22Rv1 (cell line): ENCODE measurements at regions not wholly inside any gene's neighbourhood (a gene's known extent, or its start where the extent isn't known, plus 50 kb on each side); places are given as distances from the start of the nearest gene placed in this dataset.

Experiments
- ZFX ChIP-seq: fragments of 450-650 bp; IDR thresholded peaks from 2 replicates; pipeline ENCODE4 v1.6.1; 2017; ENCODE audit warnings: antibody characterized with exemption, borderline replicate concordance
- TF ChIP-seq, protein P1 (sequence below): fragments of 450-650 bp; IDR thresholded peaks from 2 replicates; pipeline ENCODE4 v1.5.1; 2017; ENCODE audit warnings: mild to moderate bottlenecking

DNA sequence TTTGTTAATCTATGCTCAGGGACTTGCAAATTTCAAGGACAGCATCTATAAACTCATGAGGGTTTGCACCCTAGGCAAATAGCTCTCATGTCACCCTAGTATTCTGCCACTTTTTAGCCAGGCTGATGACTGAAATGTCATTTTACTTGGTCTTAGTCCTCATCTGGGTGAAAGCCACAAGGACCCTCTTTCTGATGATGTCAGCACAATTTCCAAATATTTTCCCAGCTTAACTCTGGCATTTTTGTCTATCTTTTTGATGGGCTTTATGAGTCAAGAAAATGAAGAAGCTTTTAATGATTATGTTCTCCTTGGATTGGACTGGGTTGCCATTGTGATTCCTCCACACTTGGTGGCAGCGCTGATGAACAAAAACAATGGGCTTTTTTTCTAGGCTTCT is 420.1 kb upstream of the BTBD3 start:
- TF ChIP-seq, protein P1, sequence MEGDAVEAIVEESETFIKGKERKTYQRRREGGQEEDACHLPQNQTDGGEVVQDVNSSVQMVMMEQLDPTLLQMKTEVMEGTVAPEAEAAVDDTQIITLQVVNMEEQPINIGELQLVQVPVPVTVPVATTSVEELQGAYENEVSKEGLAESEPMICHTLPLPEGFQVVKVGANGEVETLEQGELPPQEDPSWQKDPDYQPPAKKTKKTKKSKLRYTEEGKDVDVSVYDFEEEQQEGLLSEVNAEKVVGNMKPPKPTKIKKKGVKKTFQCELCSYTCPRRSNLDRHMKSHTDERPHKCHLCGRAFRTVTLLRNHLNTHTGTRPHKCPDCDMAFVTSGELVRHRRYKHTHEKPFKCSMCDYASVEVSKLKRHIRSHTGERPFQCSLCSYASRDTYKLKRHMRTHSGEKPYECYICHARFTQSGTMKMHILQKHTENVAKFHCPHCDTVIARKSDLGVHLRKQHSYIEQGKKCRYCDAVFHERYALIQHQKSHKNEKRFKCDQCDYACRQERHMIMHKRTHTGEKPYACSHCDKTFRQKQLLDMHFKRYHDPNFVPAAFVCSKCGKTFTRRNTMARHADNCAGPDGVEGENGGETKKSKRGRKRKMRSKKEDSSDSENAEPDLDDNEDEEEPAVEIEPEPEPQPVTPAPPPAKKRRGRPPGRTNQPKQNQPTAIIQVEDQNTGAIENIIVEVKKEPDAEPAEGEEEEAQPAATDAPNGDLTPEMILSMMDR: no peak
- no peak for TF ChIP-seq ZFX
